Esophagus squamous epithelium (tissue), 4 donors: ENCODE measurements at regions not wholly inside any gene's neighbourhood (a gene's known extent, or its start where the extent isn't known, plus 50 kb on each side); places are given as distances from the start of the nearest gene placed in this dataset.

ENCODE experiments used
- POLR2A ChIP-seq, 4 donors: fragments of 450-650 bp; IDR thresholded peaks; one replicate each; pipeline ENCODE4 v1.6.1; 2017; ENCODE audit warnings: antibody characterized with exemption in 4 of 4, mild to moderate bottlenecking in 4 of 4, moderate library complexity in 3 of 4
- TF ChIP-seq, protein P1 (sequence below), 6 experiments: fragments of 450-650 bp in 4 of 6; fragments of 200-600 bp in 2 of 6; sonication (generic) in 2 of 6; IDR thresholded peaks; one replicate each; pipeline ENCODE4 v1.5.1; 2016 to 2019; ENCODE audit warnings: antibody characterized with exemption in 6 of 6, mild to moderate bottlenecking in 4 of 6, moderate library complexity in 4 of 6

DNA sequence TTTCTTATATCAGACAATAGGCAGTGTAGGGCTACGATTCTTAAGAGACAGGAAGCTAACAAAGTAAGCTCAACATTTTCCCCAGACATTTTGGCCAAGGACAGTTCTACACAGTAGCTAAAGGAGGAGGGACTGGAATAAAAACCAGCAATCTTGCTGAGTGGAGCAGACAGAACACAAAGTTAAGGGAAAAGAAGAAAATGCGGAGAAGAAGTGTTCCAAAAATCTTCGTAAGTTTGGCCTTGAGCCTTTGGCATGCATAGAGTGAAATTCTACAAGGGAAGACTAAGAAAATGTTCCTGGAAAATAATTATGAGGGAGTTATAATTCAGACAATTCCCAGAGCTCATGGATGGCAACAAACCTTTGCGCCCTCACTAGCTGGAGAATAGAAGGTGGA, 748.0 kb upstream of the CTNND2 start:
- TF ChIP-seq POLR2A (IDR thresholded peaks at IDR 0.05): no peak
- TF ChIP-seq, protein P1, sequence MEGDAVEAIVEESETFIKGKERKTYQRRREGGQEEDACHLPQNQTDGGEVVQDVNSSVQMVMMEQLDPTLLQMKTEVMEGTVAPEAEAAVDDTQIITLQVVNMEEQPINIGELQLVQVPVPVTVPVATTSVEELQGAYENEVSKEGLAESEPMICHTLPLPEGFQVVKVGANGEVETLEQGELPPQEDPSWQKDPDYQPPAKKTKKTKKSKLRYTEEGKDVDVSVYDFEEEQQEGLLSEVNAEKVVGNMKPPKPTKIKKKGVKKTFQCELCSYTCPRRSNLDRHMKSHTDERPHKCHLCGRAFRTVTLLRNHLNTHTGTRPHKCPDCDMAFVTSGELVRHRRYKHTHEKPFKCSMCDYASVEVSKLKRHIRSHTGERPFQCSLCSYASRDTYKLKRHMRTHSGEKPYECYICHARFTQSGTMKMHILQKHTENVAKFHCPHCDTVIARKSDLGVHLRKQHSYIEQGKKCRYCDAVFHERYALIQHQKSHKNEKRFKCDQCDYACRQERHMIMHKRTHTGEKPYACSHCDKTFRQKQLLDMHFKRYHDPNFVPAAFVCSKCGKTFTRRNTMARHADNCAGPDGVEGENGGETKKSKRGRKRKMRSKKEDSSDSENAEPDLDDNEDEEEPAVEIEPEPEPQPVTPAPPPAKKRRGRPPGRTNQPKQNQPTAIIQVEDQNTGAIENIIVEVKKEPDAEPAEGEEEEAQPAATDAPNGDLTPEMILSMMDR (IDR thresholded peaks at IDR 0.05): no peak
